Endothelial cell of umbilical vein (primary cell): ENCODE measurements at regions not wholly inside any gene's neighbourhood (a gene's known extent, or its start where the extent isn't known, plus 50 kb on each side); places are given as distances from the start of the nearest gene placed in this dataset.

Experiments used
- BruUV-seq: library from RNA; stranded (reverse); fragments of 400-500 nt; replicated peaks from 2 replicates; lab custom pipeline; 2021; lab: Mats Ljungman, UMichigan
- CTCF ChIA-PET: fragments of 300-600, 350-600 bp; sonication (Branson Sonifier 250); formaldehyde crosslinking; loops from one replicate; lab custom pipeline; 2021; ENCODE audit warnings: antibody characterized with exemption, inconsistent platforms; lab: Charles Lee
- POLR2A ChIA-PET: fragments of 300-600, 350-600 bp; sonication (Branson Sonifier 250); formaldehyde crosslinking; loops from one replicate; lab custom pipeline; 2021; ENCODE audit warnings: antibody characterized with exemption, inconsistent platforms; lab: Charles Lee
- DNase-seq: peaks from one replicate; pipeline ENCODE4 v3.0.0-alpha.2; 2011; ENCODE audit warnings: low read depth, low spot score
- FAIRE-seq: peaks from 2 replicates; lab custom pipeline; 2011; peaks lifted over from hg19 to GRCh38; lab: Jason Lieb, UNC
- H2AFZ ChIP-seq: 2 replicates; pipeline ENCODE4 v1.6.0; 2012; ENCODE audit warnings: low read depth, low read length, control low read depth, inconsistent platforms
- H3K27ac ChIP-seq: 2 replicates; pipeline ENCODE4 v1.5.1; 2011; ENCODE audit warnings: low read depth, mild to moderate bottlenecking, control low read depth, low read length, moderate library complexity; ENCODE audit not compliant: insufficient read depth
- H3K27me3 ChIP-seq, 2 experiments: 2 replicates each; pipeline versions ENCODE4 v1.6.0 to v1.6.1; 2011; ENCODE audit warnings: low read length in 2 of 2, mixed read lengths in 1 of 2; ENCODE audit not compliant: control insufficient read depth in 2 of 2, insufficient read depth in 2 of 2
- H3K36me3 ChIP-seq, 2 experiments: 2 replicates in 1 of 2; 3 replicates in 1 of 2; pipeline ENCODE4 v1.5.1; 2011; ENCODE audit warnings: low read length in 2 of 2, mild to moderate bottlenecking in 1 of 2, moderate library complexity in 1 of 2; ENCODE audit not compliant: control insufficient read depth in 2 of 2, insufficient read depth in 2 of 2; ENCODE audit errors: extremely low read depth in 1 of 2
- H3K4me1 ChIP-seq: 3 replicates; pipeline ENCODE4 v1.5.1; 2011; ENCODE audit warnings: mild to moderate bottlenecking, low read length; ENCODE audit not compliant: control insufficient read depth, insufficient read depth; ENCODE audit errors: extremely low read depth
- H3K4me2 ChIP-seq: 2 replicates; pipeline ENCODE4 v1.6.1; 2011; ENCODE audit warnings: low read length, control low read depth, mixed read lengths; ENCODE audit not compliant: insufficient read depth
- H3K4me3 ChIP-seq, 3 experiments: fragments of 200-600 bp in 1 of 3; sonication (generic), shearing (Covaris generic) in 1 of 3; replicated peaks in 1 of 3; 2 replicates each; pipeline ENCODE4 v1.5.1; 2011 to 2016; ENCODE audit warnings: control low read depth in 3 of 3, low read length in 3 of 3, mild to moderate bottlenecking in 2 of 3, inconsistent platforms in 1 of 3, low read depth in 1 of 3, moderate library complexity in 1 of 3; ENCODE audit not compliant: insufficient read depth in 1 of 3
- H3K79me2 ChIP-seq: 2 replicates; pipeline ENCODE4 v1.6.0; 2012; ENCODE audit warnings: low read length, inconsistent platforms; ENCODE audit not compliant: control insufficient read depth, insufficient read depth
- H3K9ac ChIP-seq: replicated peaks from 2 replicates; pipeline ENCODE3; 2011; ENCODE audit warnings: low read length, control low read depth; ENCODE audit not compliant: insufficient read depth; ENCODE audit errors: extremely low read depth
- H3K9me1 ChIP-seq: replicated peaks from 3 replicates; pipeline ENCODE4 v1.6.0; 2011; ENCODE audit warnings: mild to moderate bottlenecking, low read length; ENCODE audit not compliant: control insufficient read depth, insufficient read depth; ENCODE audit errors: extremely low read depth
- H3K9me3 ChIP-seq: replicated peaks from 2 replicates; pipeline ENCODE4 v1.5.1; 2012; ENCODE audit warnings: low read length, inconsistent platforms; ENCODE audit not compliant: control insufficient read depth, insufficient read depth
- H4K20me1 ChIP-seq: replicated peaks from 2 replicates; pipeline ENCODE3; 2011; ENCODE audit warnings: mild to moderate bottlenecking, low read length; ENCODE audit not compliant: control insufficient read depth, insufficient read depth; ENCODE audit errors: extremely low read depth
- CTCF ChIP-seq, 2 donors: IDR thresholded peaks; 1 replicate in 1 of 2; 2 replicates in 1 of 2; pipeline ENCODE4 v1.5.1; 2011; ENCODE audit warnings: low read length in 2 of 2, mild to moderate bottlenecking in 2 of 2, moderate library complexity in 2 of 2, control low read depth in 1 of 2, inconsistent platforms in 1 of 2, low read depth in 1 of 2; ENCODE audit not compliant: insufficient read depth in 1 of 2; ENCODE audit errors: extremely low read depth in 1 of 2
- EZH2 ChIP-seq: IDR thresholded peaks from 2 replicates; pipeline ENCODE4 v1.6.1; 2012; ENCODE audit warnings: borderline replicate concordance, low read depth, mild to moderate bottlenecking, moderate library complexity, low read length, inconsistent platforms; ENCODE audit not compliant: severe bottlenecking
- FOS ChIP-seq: IDR thresholded peaks from 2 replicates; pipeline ENCODE4 v1.6.1; 2011; ENCODE audit warnings: mild to moderate bottlenecking, low read length, moderate library complexity, borderline replicate concordance; ENCODE audit not compliant: insufficient read depth
- GATA2 ChIP-seq: IDR thresholded peaks from 2 replicates; pipeline ENCODE4 v1.7.0; 2011; ENCODE audit warnings: low read depth, mild to moderate bottlenecking, moderate library complexity, mixed read lengths, low read length; ENCODE audit not compliant: insufficient read length, insufficient read depth
- JUN ChIP-seq: IDR thresholded peaks from 2 replicates; pipeline ENCODE4 v1.6.1; 2011; ENCODE audit warnings: borderline replicate concordance, low read depth; ENCODE audit not compliant: insufficient read length, insufficient read depth
- MAX ChIP-seq: IDR thresholded peaks from 2 replicates; pipeline ENCODE4 v1.6.1; 2011; ENCODE audit not compliant: insufficient read depth, insufficient read length
- MYC ChIP-seq: IDR thresholded peaks from one replicate; pipeline ENCODE4 v1.6.1; 2011; ENCODE audit warnings: mild to moderate bottlenecking, low read depth, low read length
- POLR2A ChIP-seq: IDR thresholded peaks from 2 replicates; pipeline ENCODE4 v1.6.1; 2012; ENCODE audit warnings: low read depth, mild to moderate bottlenecking, control low read depth, low read length
- POLR2AphosphoS5 ChIP-seq: IDR thresholded peaks from 2 replicates; pipeline ENCODE4 v1.6.1; 2012; ENCODE audit warnings: low read depth, mild to moderate bottlenecking, control low read depth, low read length, moderate library complexity; ENCODE audit not compliant: insufficient read depth
- dilution Hi-C: fragments of 300-500 bp; cut with MboI; formaldehyde crosslinking; loops from one replicate; pipeline ENCODE4 v1.15.0; 2019; ENCODE audit warnings: low sequenced_read_pairs; ENCODE audit not compliant: extremely low pct_ligation_motif_present
- intact Hi-C: fragments of 100-400 bp; cut with micrococcal nuclease; formaldehyde crosslinking; loops from one replicate; pipeline ENCODE4 v1.10.0; 2022

- Histone ChIP-seq H3K36me3 (no peaks in the 10 kb centered on the region), H2AFZ (no peak overlapping the region), H3K4me3 (no peak overlapping the region), H3K27ac (no peak overlapping the region), H3K27me3 (no peaks in the 10 kb centered on the region), H4K20me1 (no peaks in the 10 kb centered on the region), H3K9me3 (peaks cover 15% of the 10 kb centered on the region), H3K9ac (no peak overlapping the region), H3K4me2 (no peak overlapping the region), H3K79me2 (no peaks in the 10 kb centered on the region), H3K4me1 (no peaks in the 10 kb centered on the region), H3K9me1 (no peaks in the 10 kb centered on the region)
- no peak for TF ChIP-seq MYC
- no peak for TF ChIP-seq JUN
- TF ChIP-seq MAX: no peak
- TF ChIP-seq CTCF (IDR thresholded peaks at IDR 0.05; ENCODE audit: extremely low read depth in 1 of 2, insufficient read depth in 1 of 2, low read depth in 1 of 2, low read length in 2 of 2): no peak
- TF ChIP-seq EZH2: no peak
- no peak for TF ChIP-seq FOS
- no peak for TF ChIP-seq POLR2AphosphoS5
- no peak for TF ChIP-seq POLR2A
- TF ChIP-seq GATA2: no peak
- BruUV-seq: no TSS peak
- FAIRE-seq (no peak), DNase-seq (no peak)
- dilution Hi-C loops: no loop called here
- ChIA-PET POLR2A (no interaction called here), CTCF (no interaction called here)
- intact Hi-C loops: no loop called here
These were observed 682.3 kb downstream of the TBC1D22A start for GRCh38 chr22:47444746-47445065.
